ENCODE measurements at regions not wholly inside any gene's neighbourhood (a gene's known extent, or its start where the extent isn't known, plus 50 kb on each side); places are given as distances from the start of the nearest gene placed in this dataset.
"Not testable (repeated sequence)": the region's sequence is repeated elsewhere in the genome, so short reads cannot be mapped to it uniquely, and the experiment has no call there.

DNA sequence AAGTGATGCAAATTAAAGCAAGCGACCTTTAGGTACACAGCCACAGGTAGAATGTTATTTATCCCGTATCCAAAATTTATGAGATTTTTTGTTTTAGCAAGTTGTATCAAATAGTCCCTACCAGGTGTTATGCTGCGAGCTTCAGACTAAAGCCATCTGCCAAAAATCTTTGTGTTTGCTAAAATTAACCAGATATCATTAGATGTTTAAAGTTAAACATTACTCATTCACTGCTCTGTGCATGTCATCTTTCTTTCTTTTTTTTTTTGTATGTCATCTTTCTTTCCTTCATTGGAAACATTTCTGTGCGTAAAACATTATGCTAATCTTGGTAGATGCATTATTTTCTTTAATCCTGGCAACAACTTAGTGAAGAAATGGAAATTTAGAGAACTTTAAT, 173.1 kb downstream of the FHIP1A start:
- TF ChIP-seq, protein P1, sequence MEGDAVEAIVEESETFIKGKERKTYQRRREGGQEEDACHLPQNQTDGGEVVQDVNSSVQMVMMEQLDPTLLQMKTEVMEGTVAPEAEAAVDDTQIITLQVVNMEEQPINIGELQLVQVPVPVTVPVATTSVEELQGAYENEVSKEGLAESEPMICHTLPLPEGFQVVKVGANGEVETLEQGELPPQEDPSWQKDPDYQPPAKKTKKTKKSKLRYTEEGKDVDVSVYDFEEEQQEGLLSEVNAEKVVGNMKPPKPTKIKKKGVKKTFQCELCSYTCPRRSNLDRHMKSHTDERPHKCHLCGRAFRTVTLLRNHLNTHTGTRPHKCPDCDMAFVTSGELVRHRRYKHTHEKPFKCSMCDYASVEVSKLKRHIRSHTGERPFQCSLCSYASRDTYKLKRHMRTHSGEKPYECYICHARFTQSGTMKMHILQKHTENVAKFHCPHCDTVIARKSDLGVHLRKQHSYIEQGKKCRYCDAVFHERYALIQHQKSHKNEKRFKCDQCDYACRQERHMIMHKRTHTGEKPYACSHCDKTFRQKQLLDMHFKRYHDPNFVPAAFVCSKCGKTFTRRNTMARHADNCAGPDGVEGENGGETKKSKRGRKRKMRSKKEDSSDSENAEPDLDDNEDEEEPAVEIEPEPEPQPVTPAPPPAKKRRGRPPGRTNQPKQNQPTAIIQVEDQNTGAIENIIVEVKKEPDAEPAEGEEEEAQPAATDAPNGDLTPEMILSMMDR (IDR thresholded peaks at IDR 0.05 in 8 of 11, conservative IDR thresholded peaks at IDR 0.05 in 3 of 11): no peak
- no peak for TF ChIP-seq POLR2A (IDR thresholded peaks at IDR 0.05)
- no peak for TF ChIP-seq POLR2AphosphoS5 (IDR thresholded peaks at IDR 0.05)
- DNase-seq: no peak
- H3K9me3 ChIP-seq: no peaks in the 10 kb centered on the region
- 89 to 94% (median 94%) methylated on average over 4 of the region's 4 CpGs for WGBS, 5 donors
- H3K27me3 ChIP-seq (replicated peaks in 1 of 7): no peaks in the 10 kb centered on the region
- H3K4me1 ChIP-seq: no peaks in the 10 kb centered on the region
- H3K27ac ChIP-seq: no peak overlapping the region
- intact Hi-C loops (cut with DNase I; ENCODE audit: low total_unique reads): no loop called here
- H3K4me3 ChIP-seq: no peak overlapping the region
- no peaks in the 10 kb centered on the region for H3K36me3 ChIP-seq

DNA sequence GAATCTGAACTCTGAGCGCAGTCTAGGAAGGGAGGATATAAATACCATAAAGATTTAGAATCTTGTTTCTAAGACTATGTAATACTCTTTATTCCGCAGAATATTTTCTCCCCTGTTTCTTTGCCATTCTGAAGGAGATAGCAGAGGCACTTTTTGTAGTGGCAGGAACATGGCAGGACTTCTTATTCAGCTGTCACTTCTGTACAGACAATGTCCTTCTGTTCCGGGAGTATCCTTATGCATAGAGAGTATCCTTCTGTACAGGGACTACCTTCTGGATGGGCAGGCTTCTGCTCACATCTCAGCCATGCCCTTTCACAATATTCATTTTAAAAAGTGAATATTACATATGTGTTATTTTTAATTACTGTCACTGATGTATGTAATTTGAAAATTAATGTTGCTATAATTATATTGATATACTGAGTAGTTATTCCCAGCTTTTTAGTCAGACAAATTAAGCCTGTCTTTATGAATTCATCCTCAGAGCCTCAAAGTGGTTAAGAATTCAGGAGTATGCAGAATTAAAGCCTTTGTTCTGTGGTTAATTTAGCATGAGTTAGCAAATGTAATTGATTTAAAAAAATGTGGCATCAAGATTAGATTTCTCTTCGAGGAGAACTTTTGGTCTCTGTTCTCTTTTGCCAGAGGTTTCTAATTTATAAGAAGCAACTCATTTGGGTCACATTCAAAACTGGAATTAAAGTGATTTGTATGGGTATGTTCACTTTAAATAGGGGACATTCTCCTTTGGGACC, 174.4 kb downstream of the FHIP1A start:
- Histone ChIP-seq H3K27ac (no peak overlapping the region), H3K4me3 (no peak overlapping the region), H3K9me3 (no peaks in the 10 kb centered on the region), H3K36me3 (no peaks in the 10 kb centered on the region), H3K27me3 (replicated peaks in 1 of 7) (no peaks in the 10 kb centered on the region), H3K4me1 (no peaks in the 10 kb centered on the region)
- intact Hi-C loops (cut with DNase I; ENCODE audit: low total_unique reads): no loop called here
- TF ChIP-seq POLR2A (IDR thresholded peaks at IDR 0.05) (no peak), POLR2AphosphoS5 (IDR thresholded peaks at IDR 0.05) (no peak)
- TF ChIP-seq, protein P1 (IDR thresholded peaks at IDR 0.05 in 8 of 11, conservative IDR thresholded peaks at IDR 0.05 in 3 of 11): no peak
- WGBS, 5 donors: 81 to 91% (median 86%) methylated on average over 4 of the region's 4 CpGs
- no peak for DNase-seq

DNA sequence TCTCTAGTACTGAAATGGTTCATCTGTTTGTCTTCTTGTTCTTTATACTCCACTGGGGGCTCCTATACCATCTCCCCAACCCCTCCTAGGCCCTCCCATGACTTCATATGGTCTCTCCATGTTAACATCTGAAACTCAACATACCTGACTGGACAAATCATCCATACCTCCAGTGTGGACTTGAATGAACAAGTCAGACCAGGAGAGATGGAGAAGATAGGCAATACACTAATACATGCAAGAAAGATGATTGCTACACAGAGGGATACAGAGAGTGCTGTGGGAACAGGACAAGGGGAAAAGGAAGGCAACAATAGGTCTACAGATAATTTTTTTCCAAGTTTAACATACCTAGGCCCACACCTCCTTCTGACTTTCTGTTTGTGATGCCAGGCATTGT, 175.1 kb downstream of the FHIP1A start:
- Histone ChIP-seq H3K4me3 (no peak overlapping the region), H3K27me3 (replicated peaks in 1 of 7) (no peaks in the 10 kb centered on the region), H3K9me3 (no peaks in the 10 kb centered on the region), H3K27ac (no peak overlapping the region), H3K36me3 (no peaks in the 10 kb centered on the region), H3K4me1 (no peaks in the 10 kb centered on the region)
- TF ChIP-seq, protein P1 (IDR thresholded peaks at IDR 0.05 in 8 of 11, conservative IDR thresholded peaks at IDR 0.05 in 3 of 11): no peak
- no peak for TF ChIP-seq POLR2A (IDR thresholded peaks at IDR 0.05)
- no peak for TF ChIP-seq POLR2AphosphoS5 (IDR thresholded peaks at IDR 0.05)
- intact Hi-C loops (cut with DNase I; ENCODE audit: low total_unique reads): no loop called here
- no peak for DNase-seq

DNA sequence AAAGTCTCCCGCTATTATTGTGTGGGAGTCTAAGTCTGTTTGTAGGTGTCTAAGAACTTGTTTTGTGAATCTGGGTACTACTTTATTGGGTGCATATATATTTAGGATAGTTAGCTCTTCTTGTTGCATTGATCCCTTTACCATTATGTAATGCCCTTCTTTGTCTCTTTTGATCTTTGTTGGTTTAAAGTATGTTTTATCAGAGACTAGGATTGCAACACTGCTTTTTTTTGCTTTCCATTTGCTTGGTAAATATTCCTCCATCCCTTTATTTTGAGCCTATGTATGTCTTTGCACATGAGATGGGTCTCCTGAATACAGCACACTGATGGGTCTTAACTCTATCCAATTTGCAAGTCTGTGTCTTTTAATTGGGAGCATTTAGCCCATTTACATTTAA, 165.2 kb downstream of the GATB start:
- H3K27me3 ChIP-seq (replicated peaks in 1 of 7); H3K4me1 ChIP-seq; H3K27ac ChIP-seq; H3K9me3 ChIP-seq; intact Hi-C loops (cut with DNase I; ENCODE audit: low total_unique reads); H3K36me3 ChIP-seq; DNase-seq; H3K4me3 ChIP-seq: not testable (repeated sequence)
- WGBS, 5 donors: 93 to 97% (median 96%) methylated on average over 1 of the region's 1 CpG

DNA sequence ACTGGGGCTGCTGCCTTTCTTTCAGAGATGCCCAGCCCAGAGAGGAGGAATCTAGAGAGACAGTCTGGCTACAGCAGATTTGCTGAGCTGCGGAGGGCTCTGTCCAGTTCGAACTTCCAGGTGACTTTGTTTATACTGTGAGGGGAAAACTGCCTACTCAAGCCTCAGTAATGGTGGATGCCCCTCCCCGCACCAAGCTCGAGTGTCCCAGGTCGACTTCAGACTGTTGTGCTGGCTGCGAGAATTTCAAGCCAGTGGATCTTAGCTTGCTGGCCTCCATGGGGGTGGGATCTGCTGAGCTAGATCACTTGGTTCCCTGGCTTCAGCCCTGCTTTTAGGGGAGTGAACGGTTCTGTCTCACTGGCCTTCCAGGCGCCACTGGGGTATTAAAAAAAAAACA, 163.1 kb downstream of the GATB start:
- DNase-seq; H3K27ac ChIP-seq; intact Hi-C loops (cut with DNase I; ENCODE audit: low total_unique reads); H3K9me3 ChIP-seq; H3K4me3 ChIP-seq; H3K27me3 ChIP-seq (replicated peaks in 1 of 7); H3K36me3 ChIP-seq; H3K4me1 ChIP-seq: not testable (repeated sequence)
- 80 to 90% (median 85%) methylated on average over 4 to 8 of the region's 8 CpGs for WGBS, 5 donors
